MV-4-11 (cell line): ENCODE measurements at regions not wholly inside any gene's neighbourhood (a gene's known extent, or its start where the extent isn't known, plus 50 kb on each side); places are given as distances from the start of the nearest gene placed in this dataset.

Experiments
- DNase-seq: peaks from one replicate; lab custom pipeline; 2025; lab: John Stamatoyannopoulos, UW

- no peak for DNase-seq
Observed at GRCh38 chr2:195495966-195496365, 161.1 kb upstream of the SLC39A10 start.

GRCh38 chr2:195495351-195495750 lies 161.7 kb upstream of the SLC39A10 start:
- DNase-seq: no peak

DNA sequence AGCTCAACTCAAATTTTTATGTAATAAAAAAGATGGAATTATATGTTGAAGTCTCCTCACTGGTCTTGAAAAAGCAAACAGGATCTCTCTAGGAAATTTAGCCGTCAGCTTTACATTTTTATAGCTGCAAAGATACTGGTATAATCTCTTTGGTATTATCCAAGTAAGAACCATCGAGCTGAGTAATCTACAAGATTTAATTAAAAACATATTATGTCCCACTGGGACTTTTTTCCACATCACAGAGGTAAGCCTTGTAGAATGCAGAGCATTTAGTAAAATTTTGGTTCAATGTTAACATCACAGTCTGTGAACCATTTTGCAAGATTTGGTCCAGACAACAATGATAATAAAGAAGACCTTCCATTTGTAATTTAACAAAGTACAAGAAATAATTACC lies 162.6 kb upstream of the SLC39A10 start:
- DNase-seq: no peak

DNA sequence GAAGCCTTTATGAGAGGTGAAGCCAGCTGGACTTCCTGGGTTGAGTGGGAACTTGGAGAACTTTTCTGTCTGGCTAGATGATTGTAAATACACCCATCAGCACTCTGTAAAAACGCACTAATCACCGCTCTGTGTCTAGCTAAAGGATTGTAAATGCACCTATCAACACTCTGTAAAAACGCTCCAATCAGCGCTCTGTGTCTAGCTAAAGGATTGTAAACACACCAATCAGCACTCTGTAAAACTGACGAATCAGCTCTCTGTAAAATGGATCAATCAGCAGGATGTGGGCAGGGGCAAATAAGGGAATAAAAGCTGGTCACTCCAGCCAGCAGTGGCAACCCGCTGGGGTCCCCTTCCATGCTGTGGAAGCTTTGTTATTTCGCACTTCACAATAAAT lies 163.6 kb upstream of the SLC39A10 start:
- no peak for DNase-seq

DNA sequence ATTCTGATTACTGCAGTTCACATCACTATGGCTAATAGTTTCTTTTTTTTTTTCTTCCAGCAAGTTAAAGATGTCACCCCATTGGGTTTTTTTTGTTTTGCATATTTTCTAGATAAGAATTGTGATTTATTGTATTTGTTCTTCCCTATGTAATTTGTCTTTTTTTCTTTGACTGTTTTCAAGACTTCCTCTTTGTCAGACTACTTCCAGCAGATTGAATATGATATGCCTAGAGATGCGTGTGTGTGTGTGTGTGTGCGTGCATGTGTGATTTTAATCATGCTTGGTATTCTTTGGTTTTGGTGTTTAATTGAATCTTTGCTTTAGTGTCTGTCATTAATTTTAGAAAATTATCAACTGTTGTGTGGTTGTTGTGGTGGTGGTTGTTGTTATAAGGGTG lies 166.7 kb upstream of the SLC39A10 start:
- peak; percentile 55 for DNase-seq

DNA sequence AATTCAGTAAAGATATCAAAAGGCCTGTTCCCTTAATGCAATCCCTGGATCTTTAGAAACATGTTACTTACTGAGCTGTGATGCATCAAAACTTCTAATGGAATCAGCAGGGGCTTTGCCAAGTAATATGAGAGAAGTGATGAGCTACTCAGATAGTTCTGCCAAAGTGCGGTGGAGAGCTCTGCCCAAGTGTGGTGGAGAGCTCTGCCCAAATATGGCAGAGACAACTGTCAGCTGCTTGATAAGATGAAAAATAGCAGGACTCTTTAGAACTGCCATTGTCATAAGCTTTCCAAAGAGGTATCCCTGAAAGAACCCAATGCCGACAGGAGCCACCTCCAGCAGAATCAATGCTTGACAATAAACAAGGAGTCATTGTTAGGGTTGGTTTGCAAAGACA lies 167.9 kb upstream of the SLC39A10 start:
- DNase-seq: no peak

DNA sequence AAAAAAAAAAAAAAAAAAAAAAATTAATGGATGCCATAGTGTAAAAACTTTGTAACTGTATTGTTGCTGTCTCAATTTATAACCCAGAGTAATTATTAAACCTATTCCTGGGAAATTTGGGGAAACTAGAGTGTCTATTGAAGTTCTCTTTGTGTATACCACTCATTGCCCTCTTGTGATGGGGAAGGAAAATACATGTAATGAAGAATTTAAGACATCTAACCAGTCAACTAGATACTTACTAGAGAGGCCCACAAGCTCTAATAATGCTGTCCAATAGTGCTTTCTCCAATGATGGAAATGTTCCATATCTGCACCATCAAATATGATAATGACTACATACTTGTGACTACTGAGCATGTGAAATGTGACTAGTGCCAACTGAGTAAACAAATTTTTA lies 168.5 kb upstream of the SLC39A10 start:
- DNase-seq: peak; percentile 49

DNA sequence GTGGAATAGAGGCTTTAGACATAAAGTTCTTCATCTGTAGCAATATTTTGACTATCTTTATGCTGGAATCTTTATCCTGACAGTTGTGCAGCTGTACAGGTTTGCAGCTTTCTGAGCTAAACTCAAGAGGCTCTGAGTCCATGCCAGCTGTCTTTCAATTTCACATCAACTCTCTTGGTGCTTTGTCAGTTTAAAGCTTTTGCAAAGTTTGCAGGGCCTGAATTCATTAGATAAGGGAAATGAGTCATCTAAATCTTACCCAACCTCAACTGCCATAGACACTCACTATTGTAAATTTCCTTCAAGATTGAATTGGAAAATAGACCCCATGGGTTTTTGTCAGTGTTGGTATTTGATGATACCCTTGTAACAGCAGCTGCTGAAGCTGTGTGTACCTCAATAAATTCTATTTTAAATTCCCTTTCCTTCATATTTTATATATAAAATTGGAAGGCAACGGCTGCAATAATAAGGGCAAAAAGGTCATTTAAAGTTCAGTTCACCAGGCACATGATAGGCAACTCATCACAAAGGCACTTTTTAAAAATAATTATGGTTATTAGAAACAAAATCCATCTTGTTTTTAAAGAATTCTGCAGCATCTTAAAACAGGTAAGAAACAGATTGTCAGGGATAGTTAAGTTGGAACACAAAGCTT lies 169.9 kb upstream of the SLC39A10 start:
- peak; percentile 96 for DNase-seq

DNA sequence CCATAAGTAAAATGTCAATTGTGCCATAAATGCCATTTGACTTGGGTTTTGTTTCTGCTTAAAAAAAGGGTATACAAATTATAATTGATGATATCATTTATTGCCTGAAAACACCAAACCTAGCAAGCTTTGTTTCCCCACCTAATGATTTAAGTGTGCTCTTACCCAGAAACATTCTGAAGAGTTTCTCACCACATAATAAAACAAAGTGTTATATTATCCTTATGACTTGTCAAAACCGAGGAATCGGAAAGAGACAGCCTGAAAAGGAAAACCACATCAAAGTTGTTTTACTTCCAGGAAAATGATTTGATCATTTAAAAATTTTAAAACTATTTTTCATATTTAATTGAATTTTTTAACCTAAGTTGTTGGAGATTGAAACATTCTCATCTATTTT lies 170.5 kb upstream of the SLC39A10 start:
- peak; percentile 28 for DNase-seq

GRCh38 chr2:195482010-195482409 lies 175.0 kb upstream of the SLC39A10 start:
- DNase-seq: no peak

DNA sequence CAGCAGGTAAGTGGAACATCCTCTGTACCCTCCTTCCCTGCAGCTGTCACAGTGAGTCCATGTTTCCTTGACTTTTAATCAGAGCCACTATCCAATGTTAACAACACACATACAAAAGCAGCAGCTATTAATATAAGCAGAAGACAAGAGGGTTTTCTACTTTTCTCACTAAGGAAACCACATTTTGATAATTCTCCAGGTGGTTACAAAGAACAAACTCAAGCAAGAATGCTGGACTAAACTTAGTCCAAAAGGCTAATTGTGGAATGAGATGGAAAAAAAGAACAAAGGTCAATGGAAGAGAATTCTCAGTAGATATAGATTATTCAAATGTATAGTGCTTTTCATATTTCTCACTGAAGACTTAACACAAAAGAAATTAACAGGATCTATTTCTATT lies 176.9 kb upstream of the SLC39A10 start:
- no peak for DNase-seq

GRCh38 chr2:195479407-195479806 lies 177.6 kb upstream of the SLC39A10 start:
- DNase-seq: no peak

DNA sequence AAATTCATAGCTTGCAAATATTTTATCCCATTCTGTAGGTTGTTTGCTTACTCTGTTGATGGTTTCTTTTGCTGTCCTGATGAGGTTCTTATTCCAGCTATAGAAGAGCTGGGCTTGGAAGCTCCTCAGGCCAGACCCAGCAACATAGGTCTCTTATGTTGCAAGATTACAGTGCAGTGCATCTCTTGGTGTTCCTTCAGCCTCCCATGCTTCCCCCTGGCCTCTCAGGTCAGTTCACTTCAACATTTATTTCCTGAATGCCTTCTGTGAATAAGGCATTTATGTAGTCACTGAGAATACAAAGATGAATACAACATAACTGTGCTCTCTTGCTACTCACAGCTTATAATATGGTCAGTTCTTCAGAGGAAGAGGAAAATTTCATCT lies 179.0 kb upstream of the SLC39A10 start:
- no peak for DNase-seq

DNA sequence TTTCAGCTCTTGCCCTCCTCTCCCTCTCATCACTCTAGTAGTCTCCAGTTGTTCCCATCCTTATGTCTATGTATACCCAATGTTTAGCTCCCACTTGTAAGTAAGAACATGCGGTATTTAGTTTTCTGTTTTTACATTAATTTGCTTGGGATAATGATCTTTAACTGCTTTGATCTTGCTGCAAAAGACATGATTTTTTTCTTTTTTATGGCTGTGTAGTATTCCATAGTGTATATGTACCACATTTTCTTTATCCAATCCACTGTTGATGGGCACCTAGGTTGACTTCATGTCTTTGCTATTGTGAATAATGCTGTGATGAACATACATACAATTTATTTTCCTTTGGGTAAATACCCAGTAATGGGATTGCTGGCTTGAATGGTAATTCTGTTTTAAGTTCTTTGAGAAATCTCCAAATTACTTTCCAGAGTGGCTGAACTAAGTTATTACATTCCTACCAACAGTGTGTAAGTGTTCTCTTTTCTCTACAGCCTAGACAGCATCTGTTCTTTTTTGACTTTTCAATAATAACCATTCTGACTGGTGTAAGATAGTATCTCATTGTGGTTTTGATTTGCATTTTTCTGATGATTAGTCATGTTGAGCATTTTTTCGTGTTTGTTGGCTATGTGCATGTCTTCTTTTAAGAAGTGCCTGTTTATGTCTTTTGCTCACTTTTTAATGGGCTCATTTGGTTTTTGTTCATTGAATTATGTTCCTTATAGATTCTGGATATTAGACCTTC lies 179.6 kb upstream of the SLC39A10 start:
- no peak for DNase-seq

DNA sequence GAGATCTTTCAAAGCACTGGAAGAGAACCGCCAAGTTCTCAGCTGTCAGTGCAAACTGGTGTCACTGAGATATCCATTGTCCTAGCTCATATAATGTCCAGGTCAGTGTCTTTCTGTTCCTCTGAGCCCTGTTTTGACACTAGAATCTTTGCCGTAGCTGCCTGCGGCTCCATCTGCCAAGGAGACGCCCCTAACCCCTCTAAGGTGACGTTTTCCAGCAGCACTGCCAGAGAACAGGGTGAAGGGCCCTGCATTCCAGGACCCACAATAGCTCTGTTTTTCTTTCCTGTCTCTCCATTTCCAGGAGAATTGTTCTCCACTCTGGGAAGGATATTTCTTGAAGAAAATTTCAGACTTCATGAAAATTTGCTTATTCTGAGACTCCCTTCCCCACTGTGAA lies 181.7 kb upstream of the SLC39A10 start:
- no peak for DNase-seq

- no peak for DNase-seq
Observed at GRCh38 chr2:195473862-195474261, 183.2 kb upstream of the SLC39A10 start.

DNA sequence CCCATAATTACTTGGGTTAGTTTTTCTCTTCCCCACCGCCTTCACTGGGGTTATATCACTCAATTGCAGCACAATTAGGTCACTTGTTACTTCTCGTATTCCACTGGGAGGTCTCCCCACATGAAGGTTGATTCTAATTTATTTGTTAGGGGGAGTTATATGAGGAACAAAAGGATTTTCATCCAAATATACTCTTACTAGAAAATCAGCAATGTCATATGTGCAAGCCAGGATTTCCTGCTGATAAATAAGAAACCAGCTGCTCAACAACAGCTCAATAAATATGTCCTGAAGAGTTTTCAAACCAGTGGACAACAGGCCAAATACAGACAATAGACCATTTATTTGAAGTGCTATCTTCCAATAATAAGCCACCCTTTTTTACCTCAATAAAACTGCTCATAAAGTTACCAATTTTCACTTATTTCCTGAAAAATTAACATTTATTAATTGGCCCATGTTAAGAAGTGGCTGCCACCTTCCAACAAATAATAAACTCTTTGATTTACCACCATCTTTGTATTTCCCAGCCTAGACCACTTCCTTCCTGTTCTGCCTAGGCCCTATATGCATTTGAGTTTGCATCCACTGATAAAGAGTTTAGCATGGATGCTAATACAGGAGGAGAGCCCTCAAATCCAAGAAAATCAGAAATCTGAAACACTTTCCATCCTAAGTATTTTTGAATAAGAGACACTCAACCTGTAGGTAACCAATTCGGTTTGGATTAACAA lies 184.4 kb upstream of the SLC39A10 start:
- no peak for DNase-seq

DNA sequence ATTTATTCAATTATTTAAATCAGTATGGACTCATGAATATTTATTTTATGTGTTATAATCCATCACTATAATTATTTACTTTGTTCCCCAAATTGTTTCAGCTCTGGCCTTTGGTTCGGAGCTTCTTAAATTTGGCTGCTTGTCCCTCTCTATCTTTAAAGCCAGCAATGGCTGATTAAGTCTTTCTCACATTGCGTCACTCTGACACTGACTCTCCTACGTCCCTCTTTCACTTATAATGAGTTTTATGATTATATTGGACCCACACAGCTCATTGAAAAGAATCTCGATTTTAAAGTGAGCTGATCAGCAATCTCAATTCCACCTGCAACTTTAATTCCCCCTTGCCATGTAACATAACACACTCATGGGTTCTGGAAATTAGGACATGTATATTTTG lies 185.2 kb upstream of the SLC39A10 start:
- peak; percentile 32 for DNase-seq

GRCh38 chr2:195471163-195471562 lies 185.9 kb upstream of the SLC39A10 start:
- no peak for DNase-seq

GRCh38 chr2:195470622-195471021 lies 186.4 kb upstream of the SLC39A10 start:
- peak; percentile 56 for DNase-seq

DNA sequence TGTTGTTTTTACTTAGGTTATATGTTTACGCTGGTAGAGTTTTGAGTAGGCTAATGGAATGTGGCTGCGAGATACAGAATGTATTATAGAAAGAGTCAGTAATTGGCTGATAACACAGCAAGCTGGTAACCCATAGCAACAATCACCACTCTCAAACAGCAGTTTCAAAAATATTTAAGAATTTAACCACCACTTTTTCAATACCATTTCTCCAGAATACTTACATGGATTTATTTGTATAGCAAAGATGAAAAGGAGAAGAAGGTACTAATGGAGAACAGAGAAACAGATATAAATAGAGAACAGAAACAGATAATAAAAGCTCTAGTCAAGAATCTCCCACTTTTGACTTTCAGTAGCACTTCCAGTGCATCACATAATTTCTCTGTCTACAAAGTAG lies 188.3 kb upstream of the SLC39A10 start:
- DNase-seq: peak; percentile 79

GRCh38 chr2:195466427-195466826 lies 190.6 kb upstream of the SLC39A10 start:
- no peak for DNase-seq

GRCh38 chr2:195461010-195461409 lies 196.0 kb upstream of the SLC39A10 start:
- DNase-seq: peak; percentile 5
